Medulla oblongata (tissue), 1 donor: ENCODE measurements at regions not wholly inside any gene's neighbourhood (a gene's known extent, or its start where the extent isn't known, plus 50 kb on each side); places are given as distances from the start of the nearest gene placed in this dataset.

ENCODE experiments used
- DNase-seq: peaks from one replicate; pipeline ENCODE4 v3.0.0-alpha.2; 2015; ENCODE audit errors: extremely low spot score

DNA sequence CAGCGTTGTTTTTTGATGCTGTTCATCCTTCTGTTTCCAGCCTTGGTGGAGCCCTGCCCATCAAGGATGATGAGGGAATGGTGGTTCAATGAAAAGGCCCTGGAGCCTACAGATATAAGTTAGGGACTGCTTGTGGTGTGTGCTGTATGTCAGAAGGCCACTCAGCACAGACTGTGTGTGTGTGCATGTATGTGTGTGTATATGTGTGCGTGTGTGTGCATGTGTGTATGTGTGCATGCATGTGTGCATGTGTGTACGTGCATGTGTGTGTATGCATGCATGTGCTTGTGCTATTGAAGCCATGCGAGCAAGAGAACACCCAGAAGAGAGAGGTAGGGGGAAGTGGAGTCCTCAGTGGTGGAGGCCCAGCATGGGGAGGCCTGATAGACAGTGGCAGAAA is 304.9 kb downstream of the CYP26B1 start:
- DNase-seq = no peak

GRCh38 chr2:71839826-71840225 is 307.8 kb downstream of the CYP26B1 start:
- DNase-seq = no peak

DNA sequence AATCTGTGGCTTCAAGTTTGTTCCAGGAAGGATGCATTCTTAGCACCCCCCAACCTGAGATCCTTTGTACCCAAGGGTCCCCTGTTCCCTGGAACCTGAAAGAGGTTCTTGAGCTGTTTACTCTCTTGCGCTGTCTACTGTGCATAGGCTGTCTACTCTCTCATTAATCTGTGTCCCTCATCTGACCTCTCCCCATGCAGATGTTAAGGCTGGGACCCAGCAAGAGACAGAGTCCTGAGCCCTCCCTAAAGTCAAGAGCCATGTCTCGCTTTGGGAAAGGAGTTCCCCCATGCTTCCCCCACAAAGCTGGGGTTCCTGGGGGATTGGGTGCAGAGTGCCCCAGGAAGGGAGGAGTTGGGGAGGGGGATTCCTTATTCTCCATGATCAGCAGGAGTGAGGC is 312.9 kb downstream of the CYP26B1 start:
- no peak for DNase-seq

GRCh38 chr2:71833855-71834560 is 313.7 kb downstream of the CYP26B1 start:
- no peak for DNase-seq

DNA sequence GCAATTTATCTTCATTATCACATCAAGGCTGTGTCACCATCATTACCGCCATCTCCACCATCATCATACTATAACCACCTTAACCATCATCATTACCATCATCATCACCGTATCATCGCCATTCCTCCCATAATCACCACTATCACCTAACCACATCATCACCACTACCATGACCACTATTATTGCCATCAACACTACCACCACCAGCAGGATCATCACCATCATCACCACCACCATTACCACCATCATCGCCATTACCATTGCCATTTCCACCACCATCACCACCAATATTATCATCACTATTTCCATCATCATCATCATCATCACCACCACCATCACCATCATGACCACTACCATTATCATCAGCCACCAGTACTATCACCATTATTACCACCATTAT is 314.4 kb downstream of the CYP26B1 start:
- DNase-seq = no peak

DNA sequence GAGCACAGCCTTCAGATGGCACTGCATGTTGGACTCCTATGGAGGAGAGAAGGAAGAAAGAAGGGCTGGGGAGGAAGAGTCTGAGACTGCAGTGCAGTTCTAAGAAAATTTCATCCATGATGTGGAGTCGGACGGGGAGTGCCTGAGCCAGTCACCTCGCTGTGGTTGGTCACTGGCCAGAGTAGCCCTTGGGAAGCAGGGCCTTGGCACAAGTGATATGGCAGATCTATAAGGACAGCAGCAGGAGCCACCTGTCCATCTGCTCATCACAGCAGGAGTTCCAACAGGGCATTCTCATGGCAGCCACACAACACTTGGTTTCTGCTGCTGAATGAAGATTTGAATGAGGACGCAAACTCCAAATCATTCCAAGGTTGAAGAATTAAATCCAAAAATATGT is 314.8 kb downstream of the CYP26B1 start:
- DNase-seq = no peak

- no peak for DNase-seq
Observed at GRCh38 chr2:71832388-71832787, 315.3 kb downstream of the CYP26B1 start.

GRCh38 chr2:71831193-71831577 is 316.5 kb downstream of the CYP26B1 start:
- DNase-seq = no peak

DNA sequence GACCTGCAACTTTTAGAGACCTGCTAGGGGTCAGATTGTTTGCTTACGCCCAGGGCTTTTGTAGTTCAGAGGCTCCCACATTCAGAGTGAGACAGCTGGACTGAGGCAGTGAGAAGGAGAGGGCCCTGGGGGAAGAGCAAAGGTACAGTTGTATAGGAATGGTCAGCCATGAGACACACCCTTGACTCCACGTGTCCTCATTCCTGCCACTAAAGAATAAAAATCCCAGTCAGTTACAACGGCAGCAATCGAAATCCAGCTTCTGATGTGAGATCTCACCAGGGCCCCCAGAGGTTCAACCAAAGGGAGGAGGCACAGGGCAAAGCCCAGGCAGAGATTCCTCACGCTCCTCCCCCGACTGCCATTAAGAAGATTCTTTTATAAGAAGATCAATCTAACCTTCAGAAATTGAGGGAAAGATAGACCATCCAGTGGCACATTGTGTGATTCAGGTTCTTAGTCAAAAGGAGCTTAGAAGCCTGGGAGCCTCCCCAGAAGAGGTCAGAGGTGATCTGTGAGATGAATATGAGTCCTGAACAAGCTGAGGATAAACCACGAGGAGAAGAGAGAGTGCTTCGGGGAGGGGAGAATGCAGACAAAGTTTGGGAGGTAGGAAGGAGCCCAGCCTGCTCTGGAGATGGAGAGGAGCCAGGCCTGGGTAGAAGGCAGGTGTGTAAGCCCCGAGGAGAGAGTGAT is 317.0 kb downstream of the CYP26B1 start:
- DNase-seq = no peak

DNA sequence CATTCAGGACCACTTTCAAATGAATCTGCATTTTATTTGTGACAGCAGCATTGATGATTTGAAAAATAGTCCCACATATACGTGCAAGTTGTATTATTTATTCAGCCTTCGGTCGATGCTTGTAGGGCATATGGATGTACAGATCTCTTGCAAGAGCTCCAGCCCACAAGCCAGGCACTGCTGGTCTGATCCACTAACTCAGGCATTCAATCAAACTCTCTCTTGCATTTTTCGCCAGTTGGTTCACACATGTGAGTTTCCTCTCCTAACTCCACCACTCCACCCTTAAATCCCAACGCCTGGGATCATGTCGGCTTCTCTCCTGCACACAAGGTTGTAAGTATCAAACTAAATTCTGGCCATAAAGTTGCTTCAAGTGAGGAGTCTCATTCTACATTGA is 318.7 kb downstream of the CYP26B1 start:
- DNase-seq = no peak

DNA sequence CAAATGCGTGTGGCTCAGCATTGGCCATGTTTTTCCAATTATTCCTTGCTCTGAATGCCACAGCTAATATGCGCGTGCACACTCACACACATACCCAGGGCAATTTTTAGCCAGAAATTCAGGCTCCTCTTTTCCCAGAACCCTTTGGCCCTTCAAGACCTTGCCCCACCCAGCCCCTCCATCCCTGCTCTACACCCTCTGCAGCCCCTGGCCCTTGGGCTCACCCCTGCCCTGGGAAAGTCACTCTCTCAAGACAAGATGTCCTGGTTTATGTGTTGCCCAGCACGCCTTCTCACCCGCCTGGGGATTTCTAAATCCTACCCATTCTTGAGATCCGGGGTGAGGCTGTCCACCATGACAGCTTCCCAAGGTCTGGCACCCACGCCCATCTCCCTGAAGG is 319.7 kb downstream of the CYP26B1 start:
- no peak for DNase-seq

DNA sequence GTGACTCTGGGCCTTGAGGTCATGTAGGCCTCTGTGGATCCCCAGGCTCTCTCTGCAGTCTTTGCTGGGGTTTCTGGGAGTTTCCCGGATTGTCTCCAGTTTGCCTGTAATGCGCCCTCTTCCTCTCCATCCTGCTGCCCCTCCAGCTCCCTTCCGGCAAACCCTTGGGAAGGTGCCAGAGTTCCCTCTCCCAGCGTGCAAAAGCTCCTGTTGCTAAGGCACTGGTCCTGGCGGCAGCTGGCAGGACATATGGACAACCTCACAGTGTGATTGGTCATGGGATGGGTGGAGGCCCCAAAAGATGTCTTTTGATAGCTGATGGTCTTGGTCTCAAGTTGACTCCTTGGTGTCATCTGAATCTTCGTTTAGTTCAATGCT is 320.1 kb downstream of the CYP26B1 start:
- no peak for DNase-seq

- DNase-seq = no peak
Observed at GRCh38 chr2:71826826-71827523, 320.7 kb downstream of the CYP26B1 start.

GRCh38 chr2:71826299-71826698 is 321.4 kb downstream of the CYP26B1 start:
- DNase-seq = no peak

GRCh38 chr2:71824436-71824835 is 323.2 kb downstream of the CYP26B1 start:
- DNase-seq = no peak

- DNase-seq = no peak
Observed at GRCh38 chr2:71823526-71823925, 324.1 kb downstream of the CYP26B1 start.

- no peak for DNase-seq
Observed at GRCh38 chr2:71822463-71822862, 325.2 kb downstream of the CYP26B1 start.

GRCh38 chr2:71821856-71822255 is 325.8 kb downstream of the CYP26B1 start:
- no peak for DNase-seq

- no peak for DNase-seq
Observed at GRCh38 chr2:71816815-71817214, 330.8 kb downstream of the CYP26B1 start.

DNA sequence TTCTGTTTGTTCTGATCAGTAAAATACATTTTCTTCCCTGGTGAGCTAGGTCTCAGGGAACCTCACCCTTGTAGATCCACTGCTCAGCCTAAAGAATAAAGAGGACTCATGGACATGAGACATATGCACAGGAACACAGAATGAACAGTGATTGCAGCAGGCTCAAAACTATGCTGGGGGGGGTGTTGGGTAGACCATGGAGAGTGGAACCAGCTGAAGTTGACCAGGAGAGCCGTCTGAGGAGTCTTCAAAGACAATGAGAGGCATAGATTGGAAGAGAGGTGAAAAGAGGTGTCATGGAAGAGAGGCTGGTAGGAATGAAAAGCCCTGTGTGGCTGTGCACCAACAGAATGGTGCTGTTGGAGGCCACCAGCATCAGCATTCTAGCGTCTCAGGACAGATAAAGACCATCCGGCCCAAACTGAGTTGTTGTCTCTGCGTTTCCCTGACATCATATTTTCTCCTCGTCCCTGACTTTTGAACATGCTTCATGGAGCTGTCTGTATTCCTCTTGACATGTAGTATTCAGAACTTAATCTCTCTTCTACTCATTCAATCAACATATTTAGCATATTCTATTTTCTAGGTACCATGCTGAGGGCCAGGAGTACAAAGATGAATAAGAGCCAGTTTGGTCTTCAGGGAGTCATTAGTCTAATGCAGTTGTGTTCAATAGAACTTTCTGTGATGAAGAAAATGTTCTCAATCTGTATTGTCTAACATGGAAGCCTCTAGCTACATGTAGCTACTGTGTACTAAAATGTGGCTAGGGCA is 331.8 kb downstream of the CYP26B1 start:
- DNase-seq = no peak

DNA sequence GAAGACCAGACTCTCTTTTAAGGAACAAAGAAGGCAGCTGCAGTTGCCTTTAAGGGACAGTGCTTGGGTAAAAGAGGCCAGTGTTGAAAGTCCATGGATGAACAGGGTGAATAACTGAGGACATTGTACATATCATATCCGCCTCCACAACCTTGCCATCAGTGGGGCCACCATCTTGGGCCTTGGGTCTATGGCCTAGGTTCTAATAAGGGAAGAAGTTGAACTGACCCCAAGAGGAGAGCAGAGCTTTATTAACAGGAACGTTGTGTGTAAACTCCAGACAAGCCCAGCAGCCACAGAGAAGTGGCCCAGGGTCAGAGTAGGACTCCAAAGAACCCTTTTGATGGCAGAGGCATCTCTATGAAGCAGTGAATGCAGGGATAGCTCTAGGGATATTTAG is 332.8 kb downstream of the CYP26B1 start:
- DNase-seq = no peak

DNA sequence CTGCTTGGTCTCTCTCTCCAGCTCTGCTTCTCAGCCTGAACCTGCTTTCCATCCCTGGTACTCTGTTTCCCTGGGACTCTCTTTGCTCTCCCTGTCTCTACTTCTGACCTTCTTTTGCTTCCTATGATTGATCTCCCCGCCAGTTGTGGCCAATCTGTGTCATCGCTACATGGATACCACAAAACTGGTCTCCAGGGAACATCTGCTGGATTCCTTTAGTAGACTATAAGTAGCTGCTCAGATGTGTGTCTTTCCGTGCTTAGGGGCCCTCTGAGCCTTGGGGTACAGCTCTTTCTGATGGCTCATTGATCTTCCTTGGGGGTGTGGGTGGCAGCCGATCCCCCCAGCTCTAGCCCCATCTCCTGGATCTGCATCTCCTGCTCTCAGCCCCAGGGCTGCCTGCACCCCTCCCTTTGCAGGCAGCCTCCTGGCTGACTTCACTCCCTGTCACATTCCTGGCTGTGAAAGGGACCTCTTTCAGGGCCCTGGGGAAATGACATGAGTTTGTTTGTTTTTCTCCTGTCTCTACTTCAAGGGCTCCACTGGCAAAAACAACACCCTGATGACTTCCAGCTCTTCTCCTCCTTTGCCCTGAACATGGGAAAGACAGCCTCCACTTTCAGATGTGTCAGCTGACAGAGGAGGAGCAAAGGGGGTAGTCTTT is 333.7 kb downstream of the CYP26B1 start:
- no peak for DNase-seq
